Colonic mucosa (tissue), 4 donors: ENCODE measurements at regions not wholly inside any gene's neighbourhood (a gene's known extent, or its start where the extent isn't known, plus 50 kb on each side); places are given as distances from the start of the nearest gene placed in this dataset.

Experiments used
- DNase-seq: peaks from one replicate; pipeline ENCODE4 v3.0.0-alpha.2; 2020
- H3K27ac ChIP-seq: fragments of 200-600 bp; one replicate; pipeline ENCODE4 v1.8.0; 2021
- H3K27me3 ChIP-seq: fragments of 200-600 bp; one replicate; pipeline ENCODE4 v1.8.0; 2021
- H3K36me3 ChIP-seq: fragments of 200-600 bp; one replicate; pipeline ENCODE4 v1.8.0; 2021
- H3K4me1 ChIP-seq: fragments of 200-600 bp; one replicate; pipeline ENCODE4 v1.8.0; 2021; ENCODE audit warnings: mild to moderate bottlenecking
- H3K4me3 ChIP-seq: fragments of 200-600 bp; one replicate; pipeline ENCODE4 v1.8.0; 2021
- H3K9ac ChIP-seq, 2 donors: one replicate each; pipeline ENCODE4 v1.7.0; 2013; ENCODE audit warnings: control low read depth in 2 of 2, low read depth in 2 of 2, low read length in 2 of 2
- H3K9me3 ChIP-seq: fragments of 200-600 bp; one replicate; pipeline ENCODE4 v1.8.0; 2021
- intact Hi-C: fragments of 100-400 bp; cut with DNase I; formaldehyde crosslinking; loops from one replicate; pipeline ENCODE4 v1.14.1; 2022
- TF ChIP-seq, protein P1 (sequence below): fragments of 200-600 bp; IDR thresholded peaks from one replicate; pipeline ENCODE4 v1.8.0; 2022; ENCODE audit warnings: antibody characterized with exemption, mild to moderate bottlenecking
- donor health status: healthy.
- donor health status: DM: no; HTN: no; CAD: no.
- donor health status: DM: no; HTN: no; CAD: no.

DNA sequence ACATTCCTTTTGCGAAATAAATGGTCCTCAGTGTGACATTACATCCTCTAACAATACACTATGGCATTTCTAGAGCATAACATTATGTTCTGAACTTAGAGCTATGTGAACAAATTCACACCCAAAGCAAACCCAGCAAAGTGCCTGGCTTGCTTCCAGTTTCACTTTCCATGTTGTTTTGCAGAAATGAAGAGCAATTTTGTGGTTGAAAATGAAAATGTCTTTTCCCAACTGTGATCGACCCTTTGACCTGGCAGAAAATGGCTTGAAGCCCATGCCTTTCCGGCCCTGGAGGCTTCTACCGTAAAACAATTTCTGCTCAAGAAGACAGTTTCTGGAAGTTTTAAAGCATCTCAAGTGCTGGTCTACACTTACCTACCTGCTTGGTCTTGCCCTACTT is 344.7 kb upstream of the RGMB start:
- Histone ChIP-seq H3K36me3 (no peaks in the 10 kb centered on the region), H3K4me1 (no peaks in the 10 kb centered on the region), H3K4me3 (no peak overlapping the region), H3K9ac (no peak overlapping the region), H3K27ac (no peak overlapping the region), H3K27me3 (no peaks in the 10 kb centered on the region), H3K9me3 (no peaks in the 10 kb centered on the region)
- TF ChIP-seq, protein P1, sequence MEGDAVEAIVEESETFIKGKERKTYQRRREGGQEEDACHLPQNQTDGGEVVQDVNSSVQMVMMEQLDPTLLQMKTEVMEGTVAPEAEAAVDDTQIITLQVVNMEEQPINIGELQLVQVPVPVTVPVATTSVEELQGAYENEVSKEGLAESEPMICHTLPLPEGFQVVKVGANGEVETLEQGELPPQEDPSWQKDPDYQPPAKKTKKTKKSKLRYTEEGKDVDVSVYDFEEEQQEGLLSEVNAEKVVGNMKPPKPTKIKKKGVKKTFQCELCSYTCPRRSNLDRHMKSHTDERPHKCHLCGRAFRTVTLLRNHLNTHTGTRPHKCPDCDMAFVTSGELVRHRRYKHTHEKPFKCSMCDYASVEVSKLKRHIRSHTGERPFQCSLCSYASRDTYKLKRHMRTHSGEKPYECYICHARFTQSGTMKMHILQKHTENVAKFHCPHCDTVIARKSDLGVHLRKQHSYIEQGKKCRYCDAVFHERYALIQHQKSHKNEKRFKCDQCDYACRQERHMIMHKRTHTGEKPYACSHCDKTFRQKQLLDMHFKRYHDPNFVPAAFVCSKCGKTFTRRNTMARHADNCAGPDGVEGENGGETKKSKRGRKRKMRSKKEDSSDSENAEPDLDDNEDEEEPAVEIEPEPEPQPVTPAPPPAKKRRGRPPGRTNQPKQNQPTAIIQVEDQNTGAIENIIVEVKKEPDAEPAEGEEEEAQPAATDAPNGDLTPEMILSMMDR, result no peak
- intact Hi-C loops, result no loop called here
- peak; percentile 56 for DNase-seq

DNA sequence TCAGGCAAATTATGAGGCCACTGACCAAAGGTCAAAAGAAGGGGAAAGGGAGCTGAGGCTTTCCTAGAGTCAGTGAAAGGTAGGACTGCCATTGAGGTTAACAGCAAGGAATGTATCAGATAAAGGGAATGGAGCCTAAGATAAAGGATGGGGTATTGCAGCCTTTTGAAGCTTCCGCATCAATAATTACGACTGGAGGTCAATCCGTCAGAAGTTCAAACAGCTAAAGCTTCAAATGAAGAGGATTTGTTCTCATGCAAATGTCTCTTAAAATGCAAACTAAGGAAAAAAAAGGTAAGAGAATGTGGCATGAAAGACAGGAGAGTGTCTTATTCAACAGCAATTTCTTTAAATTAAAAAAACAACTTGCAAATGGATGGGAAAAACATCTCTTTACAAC is 341.1 kb upstream of the RGMB start:
- intact Hi-C loops, result no loop called here
- Histone ChIP-seq H3K27me3 (no peaks in the 10 kb centered on the region), H3K27ac (no peak overlapping the region), H3K9me3 (no peaks in the 10 kb centered on the region), H3K9ac (no peak overlapping the region), H3K4me3 (no peak overlapping the region), H3K4me1 (no peaks in the 10 kb centered on the region), H3K36me3 (no peaks in the 10 kb centered on the region)
- TF ChIP-seq, protein P1, result no peak
- no peak for DNase-seq

DNA sequence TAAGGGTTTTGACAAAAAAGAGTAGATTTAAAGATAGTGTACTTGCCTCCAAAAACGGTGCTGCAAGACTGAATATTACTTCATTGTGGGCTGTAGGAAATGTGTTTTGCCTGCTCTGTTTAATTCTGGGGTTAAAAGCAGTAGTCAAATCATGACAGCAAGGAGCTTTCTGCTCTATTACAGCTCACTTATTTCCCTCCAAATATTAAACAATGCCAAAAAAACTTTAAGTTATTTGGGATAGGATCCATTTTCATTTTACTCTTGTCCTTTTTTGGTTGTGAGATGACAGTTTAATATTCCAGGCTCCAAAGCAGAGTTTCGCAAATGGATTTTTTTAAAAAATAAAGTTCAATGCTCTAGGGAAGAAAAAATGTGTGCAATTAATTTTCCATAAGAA is 340.4 kb upstream of the RGMB start:
- no peaks in the 10 kb centered on the region for H3K27me3 ChIP-seq
- DNase-seq, result no peak
- H3K9ac ChIP-seq, result no peak overlapping the region
- intact Hi-C loops, result no loop called here
- no peak overlapping the region for H3K4me3 ChIP-seq
- TF ChIP-seq, protein P1, result no peak
- H3K9me3 ChIP-seq, result no peaks in the 10 kb centered on the region
- H3K36me3 ChIP-seq, result no peaks in the 10 kb centered on the region
- no peak overlapping the region for H3K27ac ChIP-seq
- H3K4me1 ChIP-seq, result no peaks in the 10 kb centered on the region

DNA sequence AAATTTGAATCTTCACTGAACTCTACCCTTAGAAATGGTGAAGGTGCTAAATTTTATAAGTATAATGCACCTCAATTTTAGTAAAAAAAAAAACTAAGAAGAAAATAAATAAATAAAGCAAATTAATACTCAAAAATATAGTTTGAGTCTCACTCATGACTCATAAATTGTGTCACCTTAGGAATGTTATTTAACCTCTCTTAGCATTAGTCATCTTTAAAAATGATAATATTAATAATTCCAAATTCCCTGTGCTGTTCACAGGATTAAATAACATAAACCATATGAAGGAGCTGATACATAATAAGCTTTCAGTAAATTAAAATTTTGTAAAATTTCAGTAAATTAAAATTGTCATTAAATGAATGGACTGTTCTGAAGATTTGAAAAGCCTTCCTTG is 339.8 kb upstream of the RGMB start:
- no peaks in the 10 kb centered on the region for H3K27me3 ChIP-seq
- H3K9ac ChIP-seq, result no peak overlapping the region
- no peak overlapping the region for H3K27ac ChIP-seq
- H3K36me3 ChIP-seq, result no peaks in the 10 kb centered on the region
- TF ChIP-seq, protein P1, result no peak
- H3K4me1 ChIP-seq, result no peaks in the 10 kb centered on the region
- no peak for DNase-seq
- H3K4me3 ChIP-seq, result no peak overlapping the region
- H3K9me3 ChIP-seq, result no peaks in the 10 kb centered on the region
- intact Hi-C loops, result no loop called here

DNA sequence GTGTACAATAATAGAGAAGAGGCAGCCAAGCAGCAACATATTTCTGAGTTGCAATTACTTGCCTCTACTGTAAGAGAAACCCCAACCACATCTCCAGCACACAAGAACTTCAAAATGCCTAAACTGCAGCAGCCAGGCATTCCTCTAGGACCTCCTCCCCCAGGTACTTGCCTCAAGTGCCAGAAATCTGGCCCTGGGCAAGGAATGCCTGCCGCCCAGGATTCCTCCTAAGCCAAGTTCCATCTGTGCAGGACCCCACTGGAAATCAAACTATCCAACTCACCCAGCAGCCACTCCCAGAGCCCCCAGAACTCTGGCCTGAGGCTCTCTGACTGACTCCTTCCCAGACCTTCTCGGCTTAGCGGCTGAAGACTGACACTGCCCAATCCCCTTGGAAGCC is 336.8 kb upstream of the RGMB start:
- Histone ChIP-seq H3K9ac (no peak overlapping the region), H3K36me3 (no peaks in the 10 kb centered on the region), H3K27ac (no peak overlapping the region), H3K4me1 (no peaks in the 10 kb centered on the region), H3K9me3 (no peaks in the 10 kb centered on the region), H3K4me3 (no peak overlapping the region), H3K27me3 (no peaks in the 10 kb centered on the region)
- TF ChIP-seq, protein P1, result no peak
- intact Hi-C loops, result no loop called here
- DNase-seq, result no peak

DNA sequence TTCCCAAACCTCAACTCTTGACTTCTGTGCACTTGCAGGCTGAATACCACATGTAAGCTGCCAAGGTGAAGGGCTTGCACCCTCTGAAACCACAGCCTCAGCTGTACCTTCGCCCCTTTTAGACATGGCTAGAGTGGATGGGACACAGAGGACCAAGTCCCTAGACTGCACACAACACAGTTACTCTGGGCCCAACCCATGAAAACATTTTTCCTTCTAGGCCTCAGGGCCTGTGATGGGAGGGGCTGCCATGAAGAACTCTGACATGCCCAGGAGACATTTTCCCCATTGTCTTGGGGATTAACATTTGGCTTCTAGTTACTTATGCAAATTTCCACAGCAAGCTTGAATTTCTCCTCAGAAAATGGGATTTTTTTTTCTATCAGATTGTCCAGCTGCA is 331.0 kb upstream of the RGMB start:
- DNase-seq, result no peak
- Histone ChIP-seq H3K9ac (no peak overlapping the region), H3K27me3 (no peaks in the 10 kb centered on the region), H3K4me1 (no peaks in the 10 kb centered on the region), H3K27ac (no peak overlapping the region), H3K9me3 (peaks cover 8% of the 10 kb centered on the region), H3K36me3 (no peaks in the 10 kb centered on the region), H3K4me3 (no peak overlapping the region)
- intact Hi-C loops, result no loop called here
- TF ChIP-seq, protein P1, result no peak
